HEK293T (cell line): ENCODE measurements at regions not wholly inside any gene's neighbourhood (a gene's known extent, or its start where the extent isn't known, plus 50 kb on each side); places are given as distances from the start of the nearest gene placed in this dataset.

Source experiments
- ARNT ChIP-seq: fragments of 450-650 bp; IDR thresholded peaks from 2 replicates; pipeline ENCODE4 v1.6.1; 2017; ENCODE audit warnings: mild to moderate bottlenecking
- BHLHE40 ChIP-seq: fragments of 450-650 bp; IDR thresholded peaks from 2 replicates; pipeline ENCODE4 v1.6.1; 2016; ENCODE audit warnings: mild to moderate bottlenecking, moderate library complexity, borderline replicate concordance
- FOXA1 ChIP-seq: fragments of 450-650 bp; IDR thresholded peaks from 2 replicates; pipeline ENCODE4 v1.6.1; 2016; ENCODE audit warnings: mild to moderate bottlenecking
- FOXK2 ChIP-seq: fragments of 450-650 bp; IDR thresholded peaks from 2 replicates; pipeline ENCODE4 v1.6.1; 2016; ENCODE audit warnings: mild to moderate bottlenecking
- FOXM1 ChIP-seq: fragments of 450-650 bp; IDR thresholded peaks from 2 replicates; pipeline ENCODE4 v1.6.1; 2017; ENCODE audit warnings: mild to moderate bottlenecking, borderline replicate concordance
- LEF1 ChIP-seq: fragments of 450-650 bp; IDR thresholded peaks from 2 replicates; pipeline ENCODE4 v1.6.1; 2017; ENCODE audit warnings: mild to moderate bottlenecking, borderline replicate concordance
- NFRKB ChIP-seq: fragments of 450-650 bp; IDR thresholded peaks from 2 replicates; pipeline ENCODE4 v1.6.1; 2016; ENCODE audit warnings: mild to moderate bottlenecking, moderate library complexity
- SP1 ChIP-seq: fragments of 450-650 bp; IDR thresholded peaks from 2 replicates; pipeline ENCODE4 v1.6.1; 2017
- SUZ12 ChIP-seq: fragments of 450-650 bp; IDR thresholded peaks from 2 replicates; pipeline ENCODE4 v1.6.1; 2016; ENCODE audit warnings: mild to moderate bottlenecking
- TARDBP ChIP-seq: fragments of 450-650 bp; IDR thresholded peaks from 2 replicates; pipeline ENCODE4 v1.6.1; 2016

DNA sequence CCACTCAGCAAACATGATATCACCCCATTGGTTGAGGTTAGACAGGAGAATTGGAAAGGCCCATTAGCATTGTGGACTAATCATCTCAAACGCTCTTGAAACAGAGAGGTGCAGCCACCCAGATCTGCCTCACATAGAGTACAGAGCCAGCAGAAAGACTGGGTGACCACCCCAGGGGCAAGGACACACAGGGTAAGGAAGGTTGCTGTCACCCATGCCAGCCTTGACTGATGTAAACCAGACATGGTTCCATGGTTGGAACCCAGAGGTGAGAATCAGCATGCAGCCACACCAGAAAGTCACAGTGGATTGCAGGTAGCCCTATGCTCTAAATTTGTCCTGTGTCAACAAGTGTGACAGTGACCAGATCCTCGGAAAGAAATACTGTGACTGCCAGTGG lies 1268.8 kb downstream of the EFNB2 start:
- TF ChIP-seq SP1 (no peak), LEF1 (no peak), FOXM1 (no peak), FOXK2 (no peak), TARDBP (no peak), BHLHE40 (no peak), FOXA1 (no peak), SUZ12 (no peak), ARNT (no peak), NFRKB (no peak)
